ENCODE measurements at regions not wholly inside any gene's neighbourhood (a gene's known extent, or its start where the extent isn't known, plus 50 kb on each side); places are given as distances from the start of the nearest gene placed in this dataset.
"Not testable (repeated sequence)": the region's sequence is repeated elsewhere in the genome, so short reads cannot be mapped to it uniquely, and the experiment has no call there.

DNA sequence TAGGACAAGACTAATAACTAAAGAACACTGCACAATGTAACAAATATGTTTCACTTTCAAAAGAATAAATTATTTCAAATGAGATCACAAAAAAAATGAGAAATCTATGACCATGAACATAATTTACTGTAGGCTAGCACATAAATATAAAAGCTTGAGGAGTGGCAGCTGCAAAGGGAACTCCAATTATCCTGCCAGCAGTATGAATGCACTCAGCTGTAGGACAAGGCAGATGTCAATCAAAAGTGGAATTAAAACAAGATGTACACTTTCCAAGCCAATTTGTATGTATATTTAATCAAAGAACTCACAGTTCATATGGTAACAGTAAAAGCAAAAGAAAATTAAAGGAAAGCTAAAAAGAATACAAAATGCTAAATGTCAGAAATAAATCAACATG is 76.6 kb upstream of the NCKAP5 start:
- H3K4me3 ChIP-seq, result no peak overlapping the region
- no peak for TF ChIP-seq EZH2 (IDR thresholded peaks at IDR 0.05; ENCODE audit: borderline replicate concordance, control insufficient read depth, low read depth, low read length)
- no peak for TF ChIP-seq NFIC (IDR thresholded peaks at IDR 0.05; ENCODE audit: low read depth, low read length)
- TF ChIP-seq, protein P1, sequence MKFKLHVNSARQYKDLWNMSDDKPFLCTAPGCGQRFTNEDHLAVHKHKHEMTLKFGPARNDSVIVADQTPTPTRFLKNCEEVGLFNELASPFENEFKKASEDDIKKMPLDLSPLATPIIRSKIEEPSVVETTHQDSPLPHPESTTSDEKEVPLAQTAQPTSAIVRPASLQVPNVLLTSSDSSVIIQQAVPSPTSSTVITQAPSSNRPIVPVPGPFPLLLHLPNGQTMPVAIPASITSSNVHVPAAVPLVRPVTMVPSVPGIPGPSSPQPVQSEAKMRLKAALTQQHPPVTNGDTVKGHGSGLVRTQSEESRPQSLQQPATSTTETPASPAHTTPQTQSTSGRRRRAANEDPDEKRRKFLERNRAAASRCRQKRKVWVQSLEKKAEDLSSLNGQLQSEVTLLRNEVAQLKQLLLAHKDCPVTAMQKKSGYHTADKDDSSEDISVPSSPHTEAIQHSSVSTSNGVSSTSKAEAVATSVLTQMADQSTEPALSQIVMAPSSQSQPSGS (IDR thresholded peaks at IDR 0.05; ENCODE audit: low read length), result no peak
- TF ChIP-seq, protein P2, sequence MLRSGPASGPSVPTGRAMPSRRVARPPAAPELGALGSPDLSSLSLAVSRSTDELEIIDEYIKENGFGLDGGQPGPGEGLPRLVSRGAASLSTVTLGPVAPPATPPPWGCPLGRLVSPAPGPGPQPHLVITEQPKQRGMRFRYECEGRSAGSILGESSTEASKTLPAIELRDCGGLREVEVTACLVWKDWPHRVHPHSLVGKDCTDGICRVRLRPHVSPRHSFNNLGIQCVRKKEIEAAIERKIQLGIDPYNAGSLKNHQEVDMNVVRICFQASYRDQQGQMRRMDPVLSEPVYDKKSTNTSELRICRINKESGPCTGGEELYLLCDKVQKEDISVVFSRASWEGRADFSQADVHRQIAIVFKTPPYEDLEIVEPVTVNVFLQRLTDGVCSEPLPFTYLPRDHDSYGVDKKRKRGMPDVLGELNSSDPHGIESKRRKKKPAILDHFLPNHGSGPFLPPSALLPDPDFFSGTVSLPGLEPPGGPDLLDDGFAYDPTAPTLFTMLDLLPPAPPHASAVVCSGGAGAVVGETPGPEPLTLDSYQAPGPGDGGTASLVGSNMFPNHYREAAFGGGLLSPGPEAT (IDR thresholded peaks at IDR 0.05; ENCODE audit: low read depth), result no peak
- TF ChIP-seq SRF (IDR thresholded peaks at IDR 0.05; ENCODE audit: low read depth in 2 of 2, low read length in 2 of 2), result no peak
- TF ChIP-seq, protein P3, sequence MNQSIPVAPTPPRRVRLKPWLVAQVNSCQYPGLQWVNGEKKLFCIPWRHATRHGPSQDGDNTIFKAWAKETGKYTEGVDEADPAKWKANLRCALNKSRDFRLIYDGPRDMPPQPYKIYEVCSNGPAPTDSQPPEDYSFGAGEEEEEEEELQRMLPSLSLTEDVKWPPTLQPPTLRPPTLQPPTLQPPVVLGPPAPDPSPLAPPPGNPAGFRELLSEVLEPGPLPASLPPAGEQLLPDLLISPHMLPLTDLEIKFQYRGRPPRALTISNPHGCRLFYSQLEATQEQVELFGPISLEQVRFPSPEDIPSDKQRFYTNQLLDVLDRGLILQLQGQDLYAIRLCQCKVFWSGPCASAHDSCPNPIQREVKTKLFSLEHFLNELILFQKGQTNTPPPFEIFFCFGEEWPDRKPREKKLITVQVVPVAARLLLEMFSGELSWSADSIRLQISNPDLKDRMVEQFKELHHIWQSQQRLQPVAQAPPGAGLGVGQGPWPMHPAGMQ (IDR thresholded peaks at IDR 0.05; ENCODE audit: borderline replicate concordance), result no peak
- no peak for TF ChIP-seq TARDBP (IDR thresholded peaks at IDR 0.05; ENCODE audit: borderline replicate concordance)
- TF ChIP-seq RAD21 (IDR thresholded peaks at IDR 0.05; ENCODE audit: insufficient read depth, low read depth, low read length), result no peak
- TF ChIP-seq, protein P4, sequence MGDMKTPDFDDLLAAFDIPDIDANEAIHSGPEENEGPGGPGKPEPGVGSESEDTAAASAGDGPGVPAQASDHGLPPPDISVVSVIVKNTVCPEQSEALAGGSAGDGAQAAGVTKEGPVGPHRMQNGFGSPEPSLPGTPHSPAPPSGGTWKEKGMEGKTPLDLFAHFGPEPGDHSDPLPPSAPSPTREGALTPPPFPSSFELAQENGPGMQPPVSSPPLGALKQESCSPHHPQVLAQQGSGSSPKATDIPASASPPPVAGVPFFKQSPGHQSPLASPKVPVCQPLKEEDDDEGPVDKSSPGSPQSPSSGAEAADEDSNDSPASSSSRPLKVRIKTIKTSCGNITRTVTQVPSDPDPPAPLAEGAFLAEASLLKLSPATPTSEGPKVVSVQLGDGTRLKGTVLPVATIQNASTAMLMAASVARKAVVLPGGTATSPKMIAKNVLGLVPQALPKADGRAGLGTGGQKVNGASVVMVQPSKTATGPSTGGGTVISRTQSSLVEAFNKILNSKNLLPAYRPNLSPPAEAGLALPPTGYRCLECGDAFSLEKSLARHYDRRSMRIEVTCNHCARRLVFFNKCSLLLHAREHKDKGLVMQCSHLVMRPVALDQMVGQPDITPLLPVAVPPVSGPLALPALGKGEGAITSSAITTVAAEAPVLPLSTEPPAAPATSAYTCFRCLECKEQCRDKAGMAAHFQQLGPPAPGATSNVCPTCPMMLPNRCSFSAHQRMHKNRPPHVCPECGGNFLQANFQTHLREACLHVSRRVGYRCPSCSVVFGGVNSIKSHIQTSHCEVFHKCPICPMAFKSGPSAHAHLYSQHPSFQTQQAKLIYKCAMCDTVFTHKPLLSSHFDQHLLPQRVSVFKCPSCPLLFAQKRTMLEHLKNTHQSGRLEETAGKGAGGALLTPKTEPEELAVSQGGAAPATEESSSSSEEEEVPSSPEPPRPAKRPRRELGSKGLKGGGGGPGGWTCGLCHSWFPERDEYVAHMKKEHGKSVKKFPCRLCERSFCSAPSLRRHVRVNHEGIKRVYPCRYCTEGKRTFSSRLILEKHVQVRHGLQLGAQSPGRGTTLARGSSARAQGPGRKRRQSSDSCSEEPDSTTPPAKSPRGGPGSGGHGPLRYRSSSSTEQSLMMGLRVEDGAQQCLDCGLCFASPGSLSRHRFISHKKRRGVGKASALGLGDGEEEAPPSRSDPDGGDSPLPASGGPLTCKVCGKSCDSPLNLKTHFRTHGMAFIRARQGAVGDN (IDR thresholded peaks at IDR 0.05), result no peak
- TF ChIP-seq ZNF24 (IDR thresholded peaks at IDR 0.05), result no peak
- H2AFZ ChIP-seq (ENCODE audit: control insufficient read depth, low read depth, low read length), result no peak overlapping the region
- H3K9ac ChIP-seq (ENCODE audit: control insufficient read depth, insufficient read depth, low read length), result no peak overlapping the region
- no peak overlapping the region for H3K27ac ChIP-seq (ENCODE audit: control insufficient read depth, insufficient read depth)
- CTCF ChIA-PET, result no interaction called here
- SMC1A ChIA-PET (ENCODE audit: uncharacterized antibody, unreplicated experiment), result interaction anchor here (1.1 kb wide), 1 partner anchor 691 kb away, joined by 3 read pairs; no protein-coding TSS in a partner anchor
- no peak for FAIRE-seq
- H3K9me3 ChIP-seq (replicated peaks; ENCODE audit: control insufficient read depth, insufficient read depth, low read length), result no peaks in the 10 kb centered on the region
- H3K36me3 ChIP-seq (ENCODE audit: control insufficient read depth in 2 of 2, insufficient read depth in 2 of 2, low read length in 1 of 2), result no peaks in the 10 kb centered on the region
- no peaks in the 10 kb centered on the region for H3K4me1 ChIP-seq (ENCODE audit: control insufficient read depth, insufficient read depth, low read length)
- ATAC-seq, result no peak
- DNase-seq (ENCODE audit: low read depth, low spot score), result no peak
- H3K4me2 ChIP-seq (ENCODE audit: control insufficient read depth, insufficient read depth), result no peak overlapping the region
- H3K79me2 ChIP-seq (ENCODE audit: control insufficient read depth, insufficient read depth, low read length), result no peaks in the 10 kb centered on the region
- intact Hi-C loops (cut with micrococcal nuclease; ENCODE audit: unreplicated experiment) (no loop called here), in situ Hi-C loops (cut with MboI) (no loop called here)
- no peaks in the 10 kb centered on the region for H4K20me1 ChIP-seq (ENCODE audit: control insufficient read depth, insufficient read depth)
- no TSS peak for BruUV-seq (replicated peaks)
- RAD21 ChIA-PET (ENCODE audit: unreplicated experiment), result no interaction called here
- POLR2A ChIA-PET, result no interaction called here
- no peaks in the 10 kb centered on the region for H3K27me3 ChIP-seq (replicated peaks in 1 of 2; ENCODE audit: control insufficient read depth in 2 of 2, insufficient read depth in 2 of 2, low read length in 1 of 2)

DNA sequence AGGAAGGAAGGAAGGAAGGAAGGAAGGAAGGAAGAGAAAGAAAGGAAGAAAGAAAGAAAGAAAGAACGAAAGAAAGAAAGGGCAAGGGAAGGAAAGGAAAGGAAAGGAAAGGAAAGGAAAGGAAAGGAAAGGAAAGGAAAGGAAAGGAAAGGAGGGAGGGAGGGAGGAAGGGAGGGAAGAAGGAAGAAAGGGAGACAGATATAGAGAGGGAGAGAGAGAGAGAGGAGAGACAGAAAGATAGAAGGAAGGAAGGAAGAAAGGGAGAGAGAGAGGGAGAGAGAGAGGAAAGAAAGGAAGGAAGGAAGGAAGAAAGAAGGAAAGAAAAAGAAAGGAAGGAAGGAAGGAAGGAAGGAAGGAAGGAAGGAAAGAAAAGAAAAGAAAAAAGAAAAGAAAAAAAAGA is 79.1 kb upstream of the NCKAP5 start:
- ATAC-seq; H3K36me3 ChIP-seq (ENCODE audit: control insufficient read depth in 2 of 2, insufficient read depth in 2 of 2, low read length in 1 of 2); DNase-seq (ENCODE audit: low read depth, low spot score); FAIRE-seq; H3K27ac ChIP-seq (ENCODE audit: control insufficient read depth, insufficient read depth); H2AFZ ChIP-seq (ENCODE audit: control insufficient read depth, low read depth, low read length); H3K4me3 ChIP-seq; H3K4me1 ChIP-seq (ENCODE audit: control insufficient read depth, insufficient read depth, low read length); H4K20me1 ChIP-seq (ENCODE audit: control insufficient read depth, insufficient read depth); H3K4me2 ChIP-seq (ENCODE audit: control insufficient read depth, insufficient read depth); RAD21 ChIA-PET (ENCODE audit: unreplicated experiment); H3K9ac ChIP-seq (ENCODE audit: control insufficient read depth, insufficient read depth, low read length); in situ Hi-C loops (cut with MboI); H3K79me2 ChIP-seq (ENCODE audit: control insufficient read depth, insufficient read depth, low read length); H3K27me3 ChIP-seq (replicated peaks in 1 of 2; ENCODE audit: control insufficient read depth in 2 of 2, insufficient read depth in 2 of 2, low read length in 1 of 2); BruUV-seq (replicated peaks); H3K9me3 ChIP-seq (replicated peaks; ENCODE audit: control insufficient read depth, insufficient read depth, low read length); intact Hi-C loops (cut with micrococcal nuclease; ENCODE audit: unreplicated experiment); POLR2A ChIA-PET: not testable (repeated sequence)
- SMC1A ChIA-PET (ENCODE audit: uncharacterized antibody, unreplicated experiment), result interaction anchor here (0.7 kb wide), 1 partner anchor 324 kb away, joined by 3 read pairs; no protein-coding TSS in a partner anchor
- CTCF ChIA-PET, result interaction anchor here (0.6 kb wide), 1 partner anchor 214 kb away, joined by 3 read pairs; no protein-coding TSS in a partner anchor
- no CpG with 5 or more reads among the region's 1 CpG for WGBS (ENCODE audit: insufficient coverage, insufficient replicate concordance, low lambda C conversion rate, missing lambda C conversion rate)

Measured in GM12878 (cell line).